ENCODE measurements at regions not wholly inside any gene's neighbourhood (a gene's known extent, or its start where the extent isn't known, plus 50 kb on each side); places are given as distances from the start of the nearest gene placed in this dataset.

GRCh38 chr14:66015071-66015780 is 470.9 kb upstream of the CCDC196 start:
- no peaks in the 10 kb centered on the region for H3K36me3 ChIP-seq (ENCODE audit: insufficient read depth, low read length, poor library complexity, severe bottlenecking)
- no TSS peak for BruUV-seq (replicated peaks)
- no peaks in the 10 kb centered on the region for H3K27me3 ChIP-seq (replicated peaks; ENCODE audit: insufficient read depth, low read depth, low read length, poor library complexity)
- H3K27ac ChIP-seq (ENCODE audit: low read depth, low read length, poor library complexity, severe bottlenecking) = no peak overlapping the region
- TF ChIP-seq CTCF (conservative IDR thresholded peaks at IDR 0.05; ENCODE audit: low read depth, low read length) (no peak), EZH2 (IDR thresholded peaks at IDR 0.05; ENCODE audit: borderline replicate concordance, low read depth, low read length, poor library complexity, severe bottlenecking) (no peak)
- no peaks in the 10 kb centered on the region for H3K9me3 ChIP-seq (ENCODE audit: low read depth, low read length, poor library complexity, severe bottlenecking)
- H3K4me1 ChIP-seq (ENCODE audit: insufficient read depth, low read length, poor library complexity, severe bottlenecking) = no peaks in the 10 kb centered on the region
- no peak overlapping the region for H3K4me3 ChIP-seq (ENCODE audit: low read depth, low read length, poor library complexity, severe bottlenecking)
- ChIA-PET POLR2A (ENCODE audit: low non-redundant PET) (no interaction called here), CTCF (no interaction called here)
- intact Hi-C loops (cut with micrococcal nuclease; ENCODE audit: unreplicated experiment) = no loop called here
- no peak for DNase-seq (ENCODE audit: low spot score)

- CTCF ChIA-PET = no interaction called here
- intact Hi-C loops (cut with micrococcal nuclease; ENCODE audit: unreplicated experiment) = no loop called here
- Histone ChIP-seq H3K9me3 (ENCODE audit: low read depth, low read length, poor library complexity, severe bottlenecking) (no peaks in the 10 kb centered on the region), H3K4me1 (ENCODE audit: insufficient read depth, low read length, poor library complexity, severe bottlenecking) (no peaks in the 10 kb centered on the region), H3K27ac (ENCODE audit: low read depth, low read length, poor library complexity, severe bottlenecking) (no peak overlapping the region), H3K4me3 (ENCODE audit: low read depth, low read length, poor library complexity, severe bottlenecking) (no peak overlapping the region), H3K36me3 (ENCODE audit: insufficient read depth, low read length, poor library complexity, severe bottlenecking) (no peaks in the 10 kb centered on the region), H3K27me3 (replicated peaks; ENCODE audit: insufficient read depth, low read depth, low read length, poor library complexity) (no peaks in the 10 kb centered on the region)
- no peak for TF ChIP-seq EZH2 (IDR thresholded peaks at IDR 0.05; ENCODE audit: borderline replicate concordance, low read depth, low read length, poor library complexity, severe bottlenecking)
- no peak for TF ChIP-seq CTCF (conservative IDR thresholded peaks at IDR 0.05; ENCODE audit: low read depth, low read length)
- no peak for DNase-seq (ENCODE audit: low spot score)
- no TSS peak for BruUV-seq (replicated peaks)
- POLR2A ChIA-PET (ENCODE audit: low non-redundant PET) = no interaction called here
These were observed 468.2 kb upstream of the CCDC196 start for GRCh38 chr14:66017927-66018326.

- BruUV-seq (replicated peaks) = no TSS peak
- no peak for TF ChIP-seq EZH2 (IDR thresholded peaks at IDR 0.05; ENCODE audit: borderline replicate concordance, low read depth, low read length, poor library complexity, severe bottlenecking)
- TF ChIP-seq CTCF (conservative IDR thresholded peaks at IDR 0.05; ENCODE audit: low read depth, low read length) = no peak
- DNase-seq (ENCODE audit: low spot score) = no peak
- H3K4me1 ChIP-seq (ENCODE audit: insufficient read depth, low read length, poor library complexity, severe bottlenecking) = no peaks in the 10 kb centered on the region
- intact Hi-C loops (cut with micrococcal nuclease; ENCODE audit: unreplicated experiment) = no loop called here
- no peak overlapping the region for H3K27ac ChIP-seq (ENCODE audit: low read depth, low read length, poor library complexity, severe bottlenecking)
- H3K36me3 ChIP-seq (ENCODE audit: insufficient read depth, low read length, poor library complexity, severe bottlenecking) = no peaks in the 10 kb centered on the region
- no peaks in the 10 kb centered on the region for H3K27me3 ChIP-seq (replicated peaks; ENCODE audit: insufficient read depth, low read depth, low read length, poor library complexity)
- no peak overlapping the region for H3K4me3 ChIP-seq (ENCODE audit: low read depth, low read length, poor library complexity, severe bottlenecking)
- ChIA-PET CTCF (no interaction called here), POLR2A (ENCODE audit: low non-redundant PET) (no interaction called here)
- no peaks in the 10 kb centered on the region for H3K9me3 ChIP-seq (ENCODE audit: low read depth, low read length, poor library complexity, severe bottlenecking)
These were observed 463.6 kb upstream of the CCDC196 start for GRCh38 chr14:66022526-66022925.
